MM.1S (cell line): ENCODE measurements at regions not wholly inside any gene's neighbourhood (a gene's known extent, or its start where the extent isn't known, plus 50 kb on each side); places are given as distances from the start of the nearest gene placed in this dataset.

Experiments
- CTCF ChIP-seq: fragments of 300-600 bp; sonication (generic); IDR thresholded peaks from 2 replicates; pipeline ENCODE4 v1.5.1; 2016; ENCODE audit warnings: antibody characterized with exemption, low read length, mixed read lengths
- EZH2 ChIP-seq: fragments of 300-600 bp; sonication (generic); optimal IDR thresholded peaks from 2 replicates; pipeline ENCODE3; 2017; ENCODE audit warnings: low read depth, mild to moderate bottlenecking, antibody characterized with exemption, low read length, mixed read lengths

DNA sequence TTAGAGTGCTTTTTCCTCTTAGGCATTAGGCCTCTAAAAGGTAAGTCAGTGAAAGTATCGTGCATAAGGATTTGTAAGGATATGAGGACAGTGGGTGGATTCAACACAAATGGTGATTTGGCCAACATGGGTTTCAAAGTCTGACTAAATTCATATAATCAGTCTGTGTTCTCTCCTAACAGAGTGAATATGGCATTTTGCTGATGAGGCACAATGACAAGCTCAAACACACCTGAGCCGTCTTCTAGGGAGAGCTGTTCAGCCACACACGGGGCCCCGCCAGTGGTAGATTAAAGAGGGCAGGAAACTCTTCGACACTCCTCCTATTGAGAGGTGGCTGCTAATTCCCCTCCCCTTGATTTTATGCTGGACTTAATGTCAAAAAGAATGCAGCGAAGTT is 59.5 kb upstream of the PROKR2 start:
- no peak for TF ChIP-seq CTCF
- TF ChIP-seq EZH2: no peak
